NB4 (cell line): ENCODE measurements at regions not wholly inside any gene's neighbourhood (a gene's known extent, or its start where the extent isn't known, plus 50 kb on each side); places are given as distances from the start of the nearest gene placed in this dataset.

ENCODE experiments used
- MYC ChIP-seq: IDR thresholded peaks from 2 replicates; pipeline ENCODE4 v1.6.1; 2011; ENCODE audit warnings: low read depth, low read length
- POLR2A ChIP-seq: IDR thresholded peaks from 2 replicates; pipeline ENCODE4 v1.6.1; 2011; ENCODE audit warnings: mild to moderate bottlenecking; ENCODE audit not compliant: insufficient read length; ENCODE audit errors: extremely low read depth
- TF ChIP-seq, protein P1 (sequence below): IDR thresholded peaks from one replicate; pipeline ENCODE4 v1.5.1; 2012; ENCODE audit warnings: low read depth, low read length
- TF ChIP-seq, protein P2 (sequence below): IDR thresholded peaks from 2 replicates; pipeline ENCODE4 v1.6.1; 2011; ENCODE audit warnings: low read depth, low read length

DNA sequence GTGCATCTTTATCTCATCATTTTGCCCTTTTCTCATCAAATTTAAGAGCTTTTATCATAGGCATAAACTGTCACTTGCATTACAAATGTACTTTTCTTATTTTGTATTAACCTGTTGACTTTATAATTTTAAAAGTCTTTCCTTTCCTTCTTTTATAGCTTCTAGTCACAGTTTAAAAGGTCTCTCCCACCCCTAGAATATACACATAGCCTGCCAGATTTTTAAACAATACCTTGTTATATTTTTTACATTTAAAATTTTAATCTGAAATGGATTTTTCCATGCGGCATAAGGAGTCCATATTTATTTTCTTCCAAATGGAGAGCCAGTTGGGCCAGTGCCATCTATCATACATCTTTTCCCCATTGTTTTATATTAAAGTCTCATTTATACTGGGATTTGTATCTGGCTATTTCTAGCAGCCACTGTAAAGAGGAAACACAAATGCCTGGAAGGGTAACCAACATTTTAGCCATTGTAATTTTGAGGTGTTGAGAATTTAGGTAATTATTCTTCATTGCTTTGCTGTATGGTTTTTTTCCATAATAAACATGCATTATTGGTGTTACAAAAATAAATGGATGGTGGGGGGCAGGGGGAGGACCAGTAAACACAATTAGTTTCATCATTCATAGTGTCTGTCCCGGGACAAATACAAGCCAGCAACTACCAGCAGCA is 92.8 kb downstream of the CCDC71L start:
- no peak for TF ChIP-seq POLR2A
- TF ChIP-seq, protein P1, sequence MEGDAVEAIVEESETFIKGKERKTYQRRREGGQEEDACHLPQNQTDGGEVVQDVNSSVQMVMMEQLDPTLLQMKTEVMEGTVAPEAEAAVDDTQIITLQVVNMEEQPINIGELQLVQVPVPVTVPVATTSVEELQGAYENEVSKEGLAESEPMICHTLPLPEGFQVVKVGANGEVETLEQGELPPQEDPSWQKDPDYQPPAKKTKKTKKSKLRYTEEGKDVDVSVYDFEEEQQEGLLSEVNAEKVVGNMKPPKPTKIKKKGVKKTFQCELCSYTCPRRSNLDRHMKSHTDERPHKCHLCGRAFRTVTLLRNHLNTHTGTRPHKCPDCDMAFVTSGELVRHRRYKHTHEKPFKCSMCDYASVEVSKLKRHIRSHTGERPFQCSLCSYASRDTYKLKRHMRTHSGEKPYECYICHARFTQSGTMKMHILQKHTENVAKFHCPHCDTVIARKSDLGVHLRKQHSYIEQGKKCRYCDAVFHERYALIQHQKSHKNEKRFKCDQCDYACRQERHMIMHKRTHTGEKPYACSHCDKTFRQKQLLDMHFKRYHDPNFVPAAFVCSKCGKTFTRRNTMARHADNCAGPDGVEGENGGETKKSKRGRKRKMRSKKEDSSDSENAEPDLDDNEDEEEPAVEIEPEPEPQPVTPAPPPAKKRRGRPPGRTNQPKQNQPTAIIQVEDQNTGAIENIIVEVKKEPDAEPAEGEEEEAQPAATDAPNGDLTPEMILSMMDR, result no peak
- TF ChIP-seq, protein P2, sequence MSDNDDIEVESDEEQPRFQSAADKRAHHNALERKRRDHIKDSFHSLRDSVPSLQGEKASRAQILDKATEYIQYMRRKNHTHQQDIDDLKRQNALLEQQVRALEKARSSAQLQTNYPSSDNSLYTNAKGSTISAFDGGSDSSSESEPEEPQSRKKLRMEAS, result no peak
- no peak for TF ChIP-seq MYC
